ENCODE measurements at regions not wholly inside any gene's neighbourhood (a gene's known extent, or its start where the extent isn't known, plus 50 kb on each side); places are given as distances from the start of the nearest gene placed in this dataset.

DNA sequence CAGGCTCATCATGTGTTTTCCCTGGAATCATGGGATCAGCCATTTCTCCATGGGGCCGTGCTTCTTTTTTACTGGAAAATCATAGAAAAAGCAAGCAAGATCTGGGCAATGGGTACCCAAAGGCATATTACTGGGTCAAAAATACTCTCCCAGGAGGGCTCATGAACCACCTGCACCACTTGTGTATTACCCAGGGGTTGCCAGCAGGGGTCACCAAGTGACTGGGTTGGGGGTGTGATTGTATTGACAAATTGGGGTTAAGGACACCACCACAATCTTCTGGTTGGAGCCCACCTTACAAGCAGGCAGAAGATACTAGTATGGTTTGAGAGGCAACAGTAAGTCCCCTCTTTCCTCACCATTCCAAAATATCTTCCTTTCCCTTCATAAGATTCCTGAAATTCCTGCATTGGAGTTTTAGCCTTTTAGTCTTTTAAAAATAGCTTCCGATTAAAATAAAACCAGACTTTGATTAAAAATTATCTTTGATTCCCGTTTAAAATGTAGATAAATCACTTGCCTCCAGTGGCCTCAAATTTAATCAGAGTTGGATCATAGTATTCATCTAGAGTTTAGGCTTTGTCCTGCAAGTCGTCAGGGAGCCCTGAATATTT lies 603.3 kb downstream of the KIF4B start:
- TF ChIP-seq, protein P1, sequence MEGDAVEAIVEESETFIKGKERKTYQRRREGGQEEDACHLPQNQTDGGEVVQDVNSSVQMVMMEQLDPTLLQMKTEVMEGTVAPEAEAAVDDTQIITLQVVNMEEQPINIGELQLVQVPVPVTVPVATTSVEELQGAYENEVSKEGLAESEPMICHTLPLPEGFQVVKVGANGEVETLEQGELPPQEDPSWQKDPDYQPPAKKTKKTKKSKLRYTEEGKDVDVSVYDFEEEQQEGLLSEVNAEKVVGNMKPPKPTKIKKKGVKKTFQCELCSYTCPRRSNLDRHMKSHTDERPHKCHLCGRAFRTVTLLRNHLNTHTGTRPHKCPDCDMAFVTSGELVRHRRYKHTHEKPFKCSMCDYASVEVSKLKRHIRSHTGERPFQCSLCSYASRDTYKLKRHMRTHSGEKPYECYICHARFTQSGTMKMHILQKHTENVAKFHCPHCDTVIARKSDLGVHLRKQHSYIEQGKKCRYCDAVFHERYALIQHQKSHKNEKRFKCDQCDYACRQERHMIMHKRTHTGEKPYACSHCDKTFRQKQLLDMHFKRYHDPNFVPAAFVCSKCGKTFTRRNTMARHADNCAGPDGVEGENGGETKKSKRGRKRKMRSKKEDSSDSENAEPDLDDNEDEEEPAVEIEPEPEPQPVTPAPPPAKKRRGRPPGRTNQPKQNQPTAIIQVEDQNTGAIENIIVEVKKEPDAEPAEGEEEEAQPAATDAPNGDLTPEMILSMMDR (IDR thresholded peaks at IDR 0.05), result peak; percentile 53
- peak; percentile 50 for ATAC-seq
- H3K27ac ChIP-seq, result no peak overlapping the region
- H3K9me3 ChIP-seq, result no peaks in the 10 kb centered on the region
- H3K4me1 ChIP-seq, result no peaks in the 10 kb centered on the region
- H3K4me3 ChIP-seq, result no peak overlapping the region
- intact Hi-C loops (cut with DNase I), result no loop called here
- DNase-seq, result peak; percentile 60
- H3K36me3 ChIP-seq, result no peaks in the 10 kb centered on the region
- no peaks in the 10 kb centered on the region for H3K27me3 ChIP-seq

DNA sequence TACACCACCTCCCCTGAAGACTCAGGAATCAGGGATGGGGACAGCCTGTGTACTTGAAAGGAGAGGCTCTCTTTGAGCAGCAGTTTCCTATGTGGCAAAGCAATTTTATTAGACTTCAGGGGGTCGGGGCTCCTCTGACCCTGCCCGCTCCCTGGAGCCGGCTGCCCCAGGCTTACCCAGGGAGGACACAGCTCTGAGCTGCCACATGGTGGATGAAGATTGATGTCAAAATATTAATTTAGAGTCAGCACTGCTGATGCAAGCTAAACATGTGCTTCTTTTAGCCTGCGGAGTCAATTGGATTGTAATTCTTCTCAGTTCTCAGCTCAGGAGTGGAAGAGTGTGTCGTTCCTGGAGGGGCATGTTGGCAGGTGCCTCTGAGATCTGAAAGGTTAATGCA lies 606.1 kb downstream of the KIF4B start:
- Histone ChIP-seq H3K27ac (no peak overlapping the region), H3K9me3 (no peaks in the 10 kb centered on the region), H3K4me3 (no peak overlapping the region), H3K36me3 (no peaks in the 10 kb centered on the region), H3K4me1 (no peaks in the 10 kb centered on the region), H3K27me3 (no peaks in the 10 kb centered on the region)
- ATAC-seq (no peak), DNase-seq (no peak)
- TF ChIP-seq, protein P1 (IDR thresholded peaks at IDR 0.05), result no peak
- intact Hi-C loops (cut with DNase I), result no loop called here

DNA sequence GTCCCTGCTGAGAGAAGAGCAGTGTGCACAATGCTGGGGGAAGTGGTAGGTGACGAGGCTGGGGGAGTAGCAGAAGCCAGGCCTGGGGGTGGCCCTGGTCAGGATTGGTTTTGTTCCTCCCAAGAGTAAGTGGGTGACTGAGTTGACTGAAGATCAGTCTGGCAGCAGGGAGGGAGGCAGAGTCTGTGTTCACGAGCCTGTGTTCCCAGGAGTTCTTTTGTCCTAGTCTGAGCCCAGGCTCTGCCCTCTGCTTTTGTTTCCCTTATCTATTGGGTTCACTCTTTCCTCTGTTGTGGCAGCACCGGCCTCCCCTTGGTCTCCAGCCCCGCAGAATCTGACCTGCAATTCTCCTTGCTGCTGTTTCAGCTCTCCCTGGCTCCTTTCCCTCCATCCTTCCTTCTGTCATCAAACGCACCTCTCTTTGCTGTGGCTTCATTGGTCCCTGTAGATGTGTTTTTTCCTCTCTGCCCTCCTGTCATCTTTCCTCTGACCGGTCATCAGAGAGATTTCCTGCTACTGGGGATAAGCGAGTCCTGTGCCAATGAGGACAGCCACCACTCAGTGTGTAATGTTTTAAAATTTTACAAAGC lies 607.4 kb downstream of the KIF4B start:
- Histone ChIP-seq H3K27me3 (no peaks in the 10 kb centered on the region), H3K4me3 (no peak overlapping the region), H3K27ac (no peak overlapping the region), H3K4me1 (no peaks in the 10 kb centered on the region), H3K36me3 (no peaks in the 10 kb centered on the region), H3K9me3 (no peaks in the 10 kb centered on the region)
- ATAC-seq, result peak; percentile 13
- no peak for DNase-seq
- intact Hi-C loops (cut with DNase I), result no loop called here
- TF ChIP-seq, protein P1 (IDR thresholded peaks at IDR 0.05), result no peak

DNA sequence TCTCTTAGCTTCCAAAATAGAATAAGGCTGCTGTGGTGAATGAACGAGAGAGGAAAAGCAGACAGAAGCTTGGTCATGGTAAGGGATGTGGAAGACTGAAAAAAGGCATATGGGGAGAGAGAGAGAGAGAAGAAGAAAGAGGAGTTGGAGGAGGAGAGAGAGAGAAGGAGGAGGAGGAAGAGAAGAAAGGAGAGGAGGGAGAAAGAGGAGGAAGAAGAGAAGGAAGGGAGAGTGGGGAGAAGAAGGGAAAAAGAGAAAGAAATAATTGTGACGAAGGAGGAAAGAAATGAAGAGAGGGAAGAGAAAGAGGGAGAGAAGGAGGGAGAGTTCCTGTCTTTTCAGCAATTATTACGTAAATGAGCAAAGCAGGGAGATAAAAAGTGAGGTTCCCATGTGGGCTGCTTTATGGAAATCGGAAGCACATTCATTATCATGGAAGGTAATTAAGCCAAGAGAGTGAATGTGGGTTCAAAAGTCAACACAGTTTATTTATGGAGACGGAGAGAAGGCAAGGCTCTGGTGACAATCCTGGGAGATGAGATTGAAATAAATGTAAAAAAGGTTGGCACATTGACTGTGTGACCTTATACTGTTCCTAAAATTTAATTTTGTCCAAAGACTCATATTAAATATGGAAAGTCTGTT lies 611.2 kb downstream of the KIF4B start:
- no peak for DNase-seq
- Histone ChIP-seq H3K4me1 (no peaks in the 10 kb centered on the region), H3K36me3 (no peaks in the 10 kb centered on the region), H3K27ac (no peak overlapping the region), H3K9me3 (no peaks in the 10 kb centered on the region), H3K27me3 (no peaks in the 10 kb centered on the region), H3K4me3 (no peak overlapping the region)
- no peak for ATAC-seq
- intact Hi-C loops (cut with DNase I), result no loop called here
- TF ChIP-seq, protein P1 (IDR thresholded peaks at IDR 0.05), result no peak

DNA sequence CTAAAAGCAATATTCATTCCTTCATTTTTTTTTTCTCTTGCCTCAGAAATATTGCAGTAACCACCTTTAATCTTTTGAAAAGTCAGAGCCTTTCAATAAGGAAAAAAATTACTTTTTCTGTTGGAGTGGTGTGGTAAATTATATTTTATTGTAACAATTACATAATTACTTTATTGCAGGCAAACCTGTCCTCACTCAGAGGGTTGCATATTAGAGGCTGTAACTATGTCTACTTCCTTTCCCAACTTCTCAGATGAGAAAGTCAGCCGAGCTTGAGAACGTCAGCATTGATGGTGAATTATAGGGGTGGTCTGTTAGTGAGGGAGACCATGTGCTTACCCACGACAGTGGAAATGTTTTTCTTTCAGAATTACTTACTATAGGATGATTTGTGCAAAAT lies 611.8 kb downstream of the KIF4B start:
- Histone ChIP-seq H3K36me3 (no peaks in the 10 kb centered on the region), H3K9me3 (no peaks in the 10 kb centered on the region), H3K4me1 (no peaks in the 10 kb centered on the region), H3K27ac (no peak overlapping the region), H3K4me3 (no peak overlapping the region), H3K27me3 (no peaks in the 10 kb centered on the region)
- DNase-seq (no peak), ATAC-seq (no peak)
- TF ChIP-seq, protein P1 (IDR thresholded peaks at IDR 0.05), result no peak
- intact Hi-C loops (cut with DNase I), result no loop called here
